HepG2 (cell line): ENCODE measurements at regions not wholly inside any gene's neighbourhood (a gene's known extent, or its start where the extent isn't known, plus 50 kb on each side); places are given as distances from the start of the nearest gene placed in this dataset.

ENCODE experiments used
- ATAC-seq: fragments of 200-7000 bp; cut with Tn5 transposase; 3 replicates; pipeline ENCODE4 v1.9.1; 2020; ENCODE audit warnings: mild to moderate bottlenecking, moderate library complexity
- BruUV-seq: library from RNA; stranded (reverse); fragments of 400-500 nt; replicated peaks from 2 replicates; lab custom pipeline; 2021; lab: Mats Ljungman, UMichigan
- CTCF ChIA-PET: fragments of 300-600 bp; formaldehyde crosslinking; extraction: SDS; loops from one replicate; lab custom pipeline; 2021; ENCODE audit warnings: low total read pairs, inconsistent platforms, low intra/inter-chr PET ratio; lab: Yijun Ruan, JAX
- POLR2A ChIA-PET: fragments of 350-600 bp; sonication (Branson Sonifier 250); formaldehyde crosslinking; loops from one replicate; lab custom pipeline; 2020; ENCODE audit warnings: antibody characterized with exemption, inconsistent platforms; lab: Yijun Ruan, JAX
- DNase-seq: peaks from one replicate; pipeline ENCODE4 v3.0.0-alpha.2; 2015; ENCODE audit warnings: low spot score
- FAIRE-seq: peaks from 3 replicates; lab custom pipeline; 2011; peaks lifted over from hg19 to GRCh38; lab: Jason Lieb, UNC
- H2AFZ ChIP-seq: one replicate; pipeline ENCODE4 v1.6.1; 2011; ENCODE audit warnings: low read length, inconsistent platforms
- H3K27ac ChIP-seq: fragments of 300-600 bp; 3 replicates; pipeline ENCODE4 v1.8.0; 2011; ENCODE audit warnings: mixed run types, mild to moderate bottlenecking, mixed read lengths, low read length, inconsistent platforms; ENCODE audit not compliant: insufficient read depth; ENCODE audit errors: extremely low read length
- H3K27me3 ChIP-seq, 2 experiments: fragments of 200-600 bp in 1 of 2; 2 replicates in 1 of 2; 3 replicates in 1 of 2; pipeline versions ENCODE4 v1.6.0 to v1.8.0; 2011; ENCODE audit warnings: low read length in 2 of 2, mild to moderate bottlenecking in 2 of 2, moderate library complexity in 2 of 2, inconsistent platforms in 1 of 2; ENCODE audit not compliant: insufficient read depth in 2 of 2, control insufficient read depth in 1 of 2
- H3K36me3 ChIP-seq, 2 experiments: fragments of 200-600 bp in 1 of 2; replicated peaks in 1 of 2; 2 replicates in 1 of 2; 3 replicates in 1 of 2; pipeline versions ENCODE4 v1.5.1 to v1.8.0; 2011; ENCODE audit warnings: low read length in 2 of 2, inconsistent platforms in 1 of 2; ENCODE audit not compliant: insufficient read depth in 2 of 2, control insufficient read depth in 1 of 2
- H3K4me1 ChIP-seq: 2 replicates; pipeline ENCODE4 v1.5.1; 2012; ENCODE audit warnings: low read length, inconsistent platforms; ENCODE audit not compliant: insufficient read depth
- H3K4me2 ChIP-seq: 2 replicates; pipeline ENCODE4 v1.6.0; 2011; ENCODE audit warnings: low read depth, low read length, inconsistent platforms
- H3K4me3 ChIP-seq, 3 experiments: fragments of 200-600 bp in 1 of 3; sonication (generic), shearing (Covaris generic) in 1 of 3; replicated peaks in 1 of 3; 2 replicates each; pipeline ENCODE4 v1.5.1; 2011 to 2016; ENCODE audit warnings: low read length in 3 of 3, inconsistent platforms in 2 of 3, low read depth in 2 of 3, mild to moderate bottlenecking in 2 of 3, control low read depth in 1 of 3, mixed read lengths in 1 of 3; ENCODE audit not compliant: insufficient read depth in 1 of 3
- H3K79me2 ChIP-seq: one replicate; pipeline ENCODE4 v1.6.1; 2011; ENCODE audit warnings: low read length, inconsistent platforms; ENCODE audit not compliant: insufficient read depth
- H3K9ac ChIP-seq: 2 replicates; pipeline ENCODE4 v1.6.0; 2011; ENCODE audit warnings: mild to moderate bottlenecking, low read depth, low read length, inconsistent platforms; ENCODE audit not compliant: insufficient read depth
- H3K9me3 ChIP-seq: 2 replicates; pipeline ENCODE4 v1.5.1; 2012; ENCODE audit warnings: mild to moderate bottlenecking, low read length
- H4K20me1 ChIP-seq: 2 replicates; pipeline ENCODE4 v1.6.0; 2011; ENCODE audit warnings: inconsistent platforms, mild to moderate bottlenecking, low read length, moderate library complexity; ENCODE audit not compliant: insufficient read depth
- ARNT ChIP-seq: fragments of 450-650 bp; IDR thresholded peaks from 2 replicates; pipeline ENCODE4 v1.6.1; 2017
- BRCA1 ChIP-seq: sonication (generic); formaldehyde crosslinking; IDR thresholded peaks from 2 replicates; pipeline ENCODE4 v1.4.0; 2020; ENCODE audit warnings: missing genetic modification reagents
- BRD4 ChIP-seq: sonication (generic); formaldehyde crosslinking; IDR thresholded peaks from 2 replicates; pipeline ENCODE4 v1.4.0; 2020; ENCODE audit warnings: missing genetic modification reagents
- HES4 ChIP-seq: sonication (generic); formaldehyde crosslinking; IDR thresholded peaks from 2 replicates; pipeline ENCODE4 v1.9.0; 2021; ENCODE audit warnings: mild to moderate bottlenecking, missing genetic modification reagents, borderline replicate concordance
- PHB2 ChIP-seq: fragments of 450-650 bp; IDR thresholded peaks from 2 replicates; pipeline ENCODE4 v1.6.1; 2018; ENCODE audit not compliant: partially characterized antibody
- RAD21 ChIP-seq: fragments of 450-650 bp; formaldehyde crosslinking; IDR thresholded peaks from 2 replicates; pipeline ENCODE4 v1.5.0; 2020; ENCODE audit warnings: mild to moderate bottlenecking
- ZIK1 ChIP-seq: sonication (generic); formaldehyde crosslinking; IDR thresholded peaks from 2 replicates; pipeline ENCODE4 v1.5.0; 2020; ENCODE audit warnings: mild to moderate bottlenecking, low read depth, missing genetic modification reagents, borderline replicate concordance
- WGBS: methylation state at CpG from one replicate; pipeline ENCODE4 v1.1.6; 2017; ENCODE audit warnings: low lambda C conversion rate; 5-methylcytosine and 5-hydroxymethylcytosine counted together
- in situ Hi-C: cut with HindIII; loops from 2 replicates; pipeline ENCODE4 v1.10.0; 2017; ENCODE audit warnings: low pct_unique_long_range_greater_than_20kb; ENCODE audit not compliant: extremely low pct_ligation_motif_present
- intact Hi-C: fragments of 100-400 bp; cut with micrococcal nuclease; formaldehyde crosslinking; loops from one replicate; pipeline ENCODE4 v1.10.0; 2022; ENCODE audit not compliant: unreplicated experiment
- TF ChIP-seq, protein P1 (sequence below): sonication (generic); formaldehyde crosslinking; IDR thresholded peaks from 2 replicates; pipeline ENCODE4 v1.4.0; 2020; ENCODE audit warnings: missing genetic modification reagents, borderline replicate concordance

DNA sequence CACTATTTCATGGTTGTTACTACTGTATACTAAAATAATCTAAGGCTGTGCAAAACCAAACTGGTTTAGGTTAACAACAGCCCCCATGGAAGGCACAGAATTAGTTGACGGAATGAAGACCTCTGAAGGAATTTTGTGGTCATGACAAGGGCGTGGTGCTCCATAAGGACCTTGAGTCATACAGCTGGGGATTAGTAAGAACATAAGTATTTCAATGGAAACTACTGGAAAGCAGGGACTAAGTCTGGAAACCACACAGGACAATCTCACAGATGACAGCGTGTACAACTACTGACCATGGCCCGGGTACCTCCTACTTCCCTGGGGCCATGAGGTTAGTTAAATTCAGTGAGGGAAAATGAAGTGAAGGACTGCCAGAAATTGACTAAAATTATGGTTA lies 98.5 kb upstream of the PLEKHA5 start (continued):
- TF ChIP-seq, protein P1, sequence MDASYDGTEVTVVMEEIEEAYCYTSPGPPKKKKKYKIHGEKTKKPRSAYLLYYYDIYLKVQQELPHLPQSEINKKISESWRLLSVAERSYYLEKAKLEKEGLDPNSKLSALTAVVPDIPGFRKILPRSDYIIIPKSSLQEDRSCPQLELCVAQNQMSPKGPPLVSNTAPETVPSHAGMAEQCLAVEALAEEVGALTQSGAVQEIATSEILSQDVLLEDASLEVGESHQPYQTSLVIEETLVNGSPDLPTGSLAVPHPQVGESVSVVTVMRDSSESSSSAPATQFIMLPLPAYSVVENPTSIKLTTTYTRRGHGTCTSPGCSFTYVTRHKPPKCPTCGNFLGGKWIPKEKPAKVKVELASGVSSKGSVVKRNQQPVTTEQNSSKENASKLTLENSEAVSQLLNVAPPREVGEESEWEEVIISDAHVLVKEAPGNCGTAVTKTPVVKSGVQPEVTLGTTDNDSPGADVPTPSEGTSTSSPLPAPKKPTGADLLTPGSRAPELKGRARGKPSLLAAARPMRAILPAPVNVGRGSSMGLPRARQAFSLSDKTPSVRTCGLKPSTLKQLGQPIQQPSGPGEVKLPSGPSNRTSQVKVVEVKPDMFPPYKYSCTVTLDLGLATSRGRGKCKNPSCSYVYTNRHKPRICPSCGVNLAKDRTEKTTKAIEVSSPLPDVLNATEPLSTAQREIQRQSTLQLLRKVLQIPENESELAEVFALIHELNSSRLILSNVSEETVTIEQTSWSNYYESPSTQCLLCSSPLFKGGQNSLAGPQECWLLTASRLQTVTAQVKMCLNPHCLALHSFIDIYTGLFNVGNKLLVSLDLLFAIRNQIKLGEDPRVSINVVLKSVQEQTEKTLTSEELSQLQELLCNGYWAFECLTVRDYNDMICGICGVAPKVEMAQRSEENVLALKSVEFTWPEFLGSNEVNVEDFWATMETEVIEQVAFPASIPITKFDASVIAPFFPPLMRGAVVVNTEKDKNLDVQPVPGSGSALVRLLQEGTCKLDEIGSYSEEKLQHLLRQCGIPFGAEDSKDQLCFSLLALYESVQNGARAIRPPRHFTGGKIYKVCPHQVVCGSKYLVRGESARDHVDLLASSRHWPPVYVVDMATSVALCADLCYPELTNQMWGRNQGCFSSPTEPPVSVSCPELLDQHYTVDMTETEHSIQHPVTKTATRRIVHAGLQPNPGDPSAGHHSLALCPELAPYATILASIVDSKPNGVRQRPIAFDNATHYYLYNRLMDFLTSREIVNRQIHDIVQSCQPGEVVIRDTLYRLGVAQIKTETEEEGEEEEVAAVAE (CRISPR knock-in tag), result no peak
- no peak for TF ChIP-seq BRD4
- TF ChIP-seq, all 625 proteins: peak for 0

DNA sequence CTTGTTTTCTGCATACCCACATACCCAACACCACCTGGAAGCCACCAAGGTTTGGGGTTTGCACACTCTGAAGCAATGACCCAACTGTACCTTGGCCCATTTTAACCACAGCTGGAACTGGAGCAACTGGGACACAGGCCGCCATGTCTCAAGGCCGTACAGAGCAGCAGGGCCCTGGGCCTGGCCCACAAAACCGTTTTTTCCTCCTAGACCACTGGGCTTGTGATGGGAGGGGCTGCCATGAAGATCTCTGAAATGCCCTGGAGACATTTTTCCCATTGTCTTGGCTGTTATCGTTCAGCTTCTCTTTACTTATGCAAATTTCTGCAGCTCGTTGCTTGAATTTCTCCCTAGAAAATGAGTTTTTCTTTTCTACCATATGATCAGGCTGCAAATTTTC lies 96.7 kb upstream of the PLEKHA5 start:
- CTCF ChIA-PET, result no interaction called here
- POLR2A ChIA-PET, result no interaction called here
- DNase-seq (no peak), ATAC-seq (no peak), FAIRE-seq (no peak)
- H3K27ac ChIP-seq, result no peak overlapping the region
- H3K4me1 ChIP-seq, result no peaks in the 10 kb centered on the region
- no peaks in the 10 kb centered on the region; a peak in 1 of 5 replicates for H3K27me3 ChIP-seq
- H3K9ac ChIP-seq, result no peak overlapping the region
- intact Hi-C loops, result no loop called here
- WGBS, result 26% methylated on average over 5 of the region's 5 CpGs
- H3K36me3 ChIP-seq, result no peaks in the 10 kb centered on the region
- H3K79me2 ChIP-seq, result no peaks in the 10 kb centered on the region
- BruUV-seq, result no TSS peak
- TF ChIP-seq ARNT (no peak), HES4 (no peak), PHB2 (no peak), RAD21 (no peak), BRCA1 (CRISPR knock-in tag) (no peak), ZIK1 (CRISPR knock-in tag) (no peak)
- in situ Hi-C loops, result no loop called here
- no peak overlapping the region for H2AFZ ChIP-seq
- H3K4me3 ChIP-seq, result no peak overlapping the region
- peaks cover 19% of the 10 kb centered on the region; the same call in 1 of the 2 replicates for H3K9me3 ChIP-seq
- no peaks in the 10 kb centered on the region for H4K20me1 ChIP-seq
- H3K4me2 ChIP-seq, result no peak overlapping the region
